HL-60 (cell line): ENCODE measurements at regions not wholly inside any gene's neighbourhood (a gene's known extent, or its start where the extent isn't known, plus 50 kb on each side); places are given as distances from the start of the nearest gene placed in this dataset.

Experiments
- GABPA ChIP-seq: IDR thresholded peaks from 2 replicates; pipeline ENCODE4 v1.6.1; 2012; ENCODE audit warnings: low read depth
- POLR2AphosphoS5 ChIP-seq: IDR thresholded peaks from 2 replicates; pipeline ENCODE4 v1.6.1; 2012; ENCODE audit warnings: low read depth
- SPI1 ChIP-seq: IDR thresholded peaks from 2 replicates; pipeline ENCODE4 v1.6.1; 2012; ENCODE audit warnings: low read depth, mild to moderate bottlenecking, borderline replicate concordance
- TF ChIP-seq, protein P1 (sequence below): IDR thresholded peaks from one replicate; pipeline ENCODE4 v1.5.1; 2011; ENCODE audit warnings: low read length, control low read depth, inconsistent platforms; ENCODE audit not compliant: insufficient read depth

DNA sequence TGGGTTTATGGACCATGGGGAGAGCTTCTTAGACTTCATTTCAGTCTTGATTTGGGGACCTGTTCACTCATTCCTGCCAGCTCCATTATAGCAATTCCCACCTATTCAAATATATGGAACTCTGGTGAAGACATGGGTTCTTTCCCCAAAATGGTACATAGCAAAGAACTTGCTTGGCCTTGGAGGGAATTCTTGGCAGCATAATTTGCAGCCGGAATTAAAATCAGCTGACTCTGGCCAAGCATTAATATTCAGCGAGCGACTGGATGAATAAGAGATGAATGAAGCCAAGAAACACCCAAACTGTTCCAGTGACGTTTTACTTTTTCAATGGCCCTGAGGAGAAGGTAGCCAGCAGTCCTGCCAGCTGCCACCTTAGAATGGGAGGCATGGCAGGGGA lies 88.4 kb upstream of the SOX1 start:
- TF ChIP-seq, protein P1, sequence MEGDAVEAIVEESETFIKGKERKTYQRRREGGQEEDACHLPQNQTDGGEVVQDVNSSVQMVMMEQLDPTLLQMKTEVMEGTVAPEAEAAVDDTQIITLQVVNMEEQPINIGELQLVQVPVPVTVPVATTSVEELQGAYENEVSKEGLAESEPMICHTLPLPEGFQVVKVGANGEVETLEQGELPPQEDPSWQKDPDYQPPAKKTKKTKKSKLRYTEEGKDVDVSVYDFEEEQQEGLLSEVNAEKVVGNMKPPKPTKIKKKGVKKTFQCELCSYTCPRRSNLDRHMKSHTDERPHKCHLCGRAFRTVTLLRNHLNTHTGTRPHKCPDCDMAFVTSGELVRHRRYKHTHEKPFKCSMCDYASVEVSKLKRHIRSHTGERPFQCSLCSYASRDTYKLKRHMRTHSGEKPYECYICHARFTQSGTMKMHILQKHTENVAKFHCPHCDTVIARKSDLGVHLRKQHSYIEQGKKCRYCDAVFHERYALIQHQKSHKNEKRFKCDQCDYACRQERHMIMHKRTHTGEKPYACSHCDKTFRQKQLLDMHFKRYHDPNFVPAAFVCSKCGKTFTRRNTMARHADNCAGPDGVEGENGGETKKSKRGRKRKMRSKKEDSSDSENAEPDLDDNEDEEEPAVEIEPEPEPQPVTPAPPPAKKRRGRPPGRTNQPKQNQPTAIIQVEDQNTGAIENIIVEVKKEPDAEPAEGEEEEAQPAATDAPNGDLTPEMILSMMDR = no peak
- TF ChIP-seq SPI1 (no peak), POLR2AphosphoS5 (no peak), GABPA (no peak)
